Tibial artery (tissue), 4 donors: ENCODE measurements at regions not wholly inside any gene's neighbourhood (a gene's known extent, or its start where the extent isn't known, plus 50 kb on each side); places are given as distances from the start of the nearest gene placed in this dataset.
A peak's percentile ranks its signal among the peaks of the same experiment; 100 is the strongest.

Experiments used
- DNase-seq, 2 donors: peaks; one replicate each; pipeline ENCODE4 v3.0.0-alpha.2; 2019
- H3K27ac ChIP-seq, 2 donors: fragments of 200-600 bp; sonication (generic) in 1 of 2; 1 replicate in 1 of 2; 2 replicates in 1 of 2; pipeline ENCODE4 v1.5.1; 2018 to 2019; ENCODE audit warnings: mild to moderate bottlenecking in 1 of 2
- H3K27me3 ChIP-seq, 2 donors: fragments of 200-600 bp; sonication (generic) in 1 of 2; one replicate each; pipeline versions ENCODE4 v1.5.1 to v1.6.0; 2016 to 2019
- H3K36me3 ChIP-seq, 3 donors: fragments of 200-600 bp; sonication (generic) in 2 of 3; one replicate each; pipeline ENCODE4 v1.5.1; 2016 to 2019; ENCODE audit warnings: mild to moderate bottlenecking in 2 of 3
- H3K4me1 ChIP-seq, 4 donors: fragments of 200-600 bp; sonication (generic) in 2 of 4; 1 replicate in 3 of 4; 2 replicates in 1 of 4; pipeline ENCODE4 v1.5.1; 2016 to 2019
- H3K4me3 ChIP-seq, 2 donors: fragments of 200-600 bp; sonication (generic) in 1 of 2; 1 replicate in 1 of 2; 2 replicates in 1 of 2; pipeline ENCODE4 v1.5.1; 2018 to 2019; ENCODE audit warnings: mild to moderate bottlenecking in 2 of 2
- H3K9me3 ChIP-seq, 3 donors: fragments of 200-600 bp; sonication (generic) in 1 of 3; one replicate each; pipeline ENCODE4 v1.5.1; 2016 to 2019
- CTCF ChIP-seq, 2 experiments: fragments of 200-600 bp in 1 of 2; fragments of 450-650 bp in 1 of 2; IDR thresholded peaks; one replicate each; pipeline ENCODE4 v1.5.1; 2017 to 2019; ENCODE audit warnings: antibody characterized with exemption in 2 of 2, mild to moderate bottlenecking in 1 of 2, moderate library complexity in 1 of 2
- intact Hi-C: fragments of 100-400 bp; cut with DNase I; formaldehyde crosslinking; loops from one replicate; pipeline ENCODE4 v1.15.0; 2023; ENCODE audit warnings: low total_unique reads

DNA sequence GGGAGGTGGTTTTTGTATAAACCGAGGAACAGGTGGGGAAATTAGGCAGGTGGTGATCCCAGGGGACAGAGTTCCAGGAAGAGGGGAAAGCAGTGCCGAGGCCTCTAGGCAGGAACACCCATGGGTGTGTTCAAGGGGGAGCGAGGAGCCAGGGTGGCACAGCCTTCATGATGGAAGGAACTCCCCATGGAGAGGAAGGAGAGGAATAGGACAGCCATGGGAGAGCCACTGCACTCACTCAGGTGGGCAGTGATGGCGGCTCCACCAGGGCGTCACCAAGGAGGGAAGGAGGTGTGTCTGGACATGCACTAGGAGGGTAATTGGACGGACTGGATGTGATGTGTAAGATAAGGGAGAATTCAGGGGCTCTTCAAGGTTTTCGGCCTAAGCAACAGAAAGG is 98.2 kb downstream of the THBS2 start:
- Histone ChIP-seq H3K27ac (no peak overlapping the region), H3K4me3 (no peak overlapping the region), H3K27me3 (no peaks in the 10 kb centered on the region), H3K9me3 (peaks cover 0 to 8% (median 4%) of the 10 kb centered on the region in 3 donors), H3K4me1 (peaks cover 0 to 27% (median 20%) of the 10 kb centered on the region in 4 donors), H3K36me3 (no peaks in the 10 kb centered on the region)
- no peak for TF ChIP-seq CTCF (IDR thresholded peaks at IDR 0.05)
- intact Hi-C loops: no loop called here
- DNase-seq: peak in 1 of 2 donors; percentile 46

- DNase-seq: no peak
- peaks cover 0 to 15% (median 13%) of the 10 kb centered on the region in 4 donors for H3K4me1 ChIP-seq
- no peaks in the 10 kb centered on the region for H3K27me3 ChIP-seq
- peaks cover 0 to 9% (median 8%) of the 10 kb centered on the region in 3 donors for H3K9me3 ChIP-seq
- no peak for TF ChIP-seq CTCF (IDR thresholded peaks at IDR 0.05)
- intact Hi-C loops: no loop called here
- no peak overlapping the region for H3K27ac ChIP-seq
- H3K36me3 ChIP-seq: no peaks in the 10 kb centered on the region
- no peak overlapping the region for H3K4me3 ChIP-seq
Observed at GRCh38 chr6:169153401-169153800, 100.2 kb downstream of the THBS2 start.

DNA sequence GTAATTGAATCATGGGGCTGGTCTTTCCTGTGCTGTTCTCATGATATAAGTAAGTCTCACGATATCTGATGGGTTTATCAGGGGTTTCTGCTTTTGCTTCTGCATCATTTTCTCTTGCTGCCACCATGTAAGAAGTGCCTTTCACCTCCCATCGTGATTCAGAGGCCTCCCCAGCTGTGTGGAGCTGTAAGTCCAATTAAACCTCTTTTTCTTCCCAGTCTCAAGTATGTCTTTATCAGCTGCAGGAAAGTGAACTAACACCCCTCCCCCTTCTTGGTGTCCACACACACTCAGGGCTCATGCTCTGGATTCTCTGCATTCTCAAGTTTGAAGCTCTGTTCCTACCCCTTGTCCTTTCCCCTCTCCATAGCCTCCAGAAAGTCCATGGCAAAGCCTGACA is 107.1 kb downstream of the THBS2 start:
- H3K27me3 ChIP-seq: no peaks in the 10 kb centered on the region
- intact Hi-C loops: no loop called here
- DNase-seq: no peak
- no peak overlapping the region for H3K27ac ChIP-seq
- peaks cover 0 to 9% (median 8%) of the 10 kb centered on the region in 3 donors for H3K9me3 ChIP-seq
- no peak overlapping the region for H3K4me3 ChIP-seq
- TF ChIP-seq CTCF (IDR thresholded peaks at IDR 0.05): no peak
- peaks cover 0 to 15% (median 11%) of the 10 kb centered on the region in 4 donors for H3K4me1 ChIP-seq
- no peaks in the 10 kb centered on the region for H3K36me3 ChIP-seq

DNA sequence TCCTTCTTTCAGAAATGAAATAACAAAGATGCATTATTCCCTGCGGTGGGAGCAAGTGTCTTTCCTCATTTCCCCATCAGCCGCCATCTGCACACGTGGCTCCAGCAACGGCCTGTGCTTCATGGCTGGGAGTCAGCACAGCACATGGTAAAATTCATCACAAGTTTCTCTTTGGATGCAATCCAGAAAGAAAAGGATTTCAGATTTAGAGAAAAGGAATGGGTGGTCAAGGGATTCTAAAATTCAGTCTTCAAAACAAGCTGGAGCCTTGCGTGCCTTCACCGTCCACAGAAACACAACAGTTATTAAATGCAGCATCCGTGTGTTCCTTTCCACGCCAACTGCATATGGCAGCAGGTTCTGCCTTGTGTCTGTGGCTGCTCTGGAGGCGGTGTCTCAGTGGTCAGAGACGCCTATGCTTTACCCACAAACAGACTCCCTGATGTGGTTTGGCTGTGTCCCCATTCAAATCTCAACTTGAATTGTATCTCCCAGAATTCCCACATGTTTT is 107.6 kb downstream of the THBS2 start:
- TF ChIP-seq CTCF (IDR thresholded peaks at IDR 0.05): no peak

GRCh38 chr6:169145496-169145895 is 108.2 kb downstream of the THBS2 start:
- Histone ChIP-seq H3K27me3 (no peaks in the 10 kb centered on the region), H3K36me3 (no peaks in the 10 kb centered on the region), H3K9me3 (peaks cover 0 to 5% (median under 1%) of the 10 kb centered on the region in 3 donors), H3K4me1 (peaks cover 0 to 21% (median 18%) of the 10 kb centered on the region in 4 donors), H3K4me3 (no peak overlapping the region), H3K27ac (no peak overlapping the region)
- intact Hi-C loops: no loop called here
- DNase-seq: no peak
- no peak for TF ChIP-seq CTCF (IDR thresholded peaks at IDR 0.05)

More for the DNA sequence above, 107.6 kb downstream of the THBS2 start:
- Histone ChIP-seq H3K36me3 (no peaks in the 10 kb centered on the region), H3K27me3 (no peaks in the 10 kb centered on the region), H3K4me3 (no peak overlapping the region), H3K4me1 (peaks cover 0 to 19% (median 16%) of the 10 kb centered on the region in 4 donors), H3K27ac (no peak overlapping the region), H3K9me3 (peaks cover 0 to 9% (median 6%) of the 10 kb centered on the region in 3 donors)
- no peak for DNase-seq
- intact Hi-C loops: no loop called here

DNA sequence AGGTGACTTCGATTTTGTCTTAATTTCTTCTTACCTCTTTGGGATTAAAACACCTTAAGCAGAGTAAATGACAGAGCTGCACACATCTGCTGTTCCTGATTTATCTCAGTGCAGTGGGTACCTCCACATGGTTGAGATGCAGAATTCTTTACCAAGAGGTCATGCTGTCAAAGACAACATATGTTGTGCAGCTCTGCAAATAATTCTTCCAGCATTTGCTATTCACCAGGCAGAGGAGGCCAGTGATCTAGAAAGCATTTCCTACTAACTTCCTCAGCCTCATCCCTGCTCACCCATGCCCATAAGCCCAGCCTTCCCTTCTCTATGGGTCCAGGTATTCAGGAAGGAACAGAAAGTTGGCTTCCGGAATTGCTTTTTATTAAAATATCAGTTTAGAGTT is 109.3 kb downstream of the THBS2 start:
- DNase-seq: no peak
- no peaks in the 10 kb centered on the region for H3K36me3 ChIP-seq
- H3K4me3 ChIP-seq: no peak overlapping the region
- intact Hi-C loops: no loop called here
- no peaks in the 10 kb centered on the region for H3K9me3 ChIP-seq
- peaks cover 0 to 21% (median 18%) of the 10 kb centered on the region in 4 donors for H3K4me1 ChIP-seq
- H3K27ac ChIP-seq: no peak overlapping the region
- no peaks in the 10 kb centered on the region for H3K27me3 ChIP-seq
- no peak for TF ChIP-seq CTCF (IDR thresholded peaks at IDR 0.05)
